NT2/D1 (cell line): ENCODE measurements at regions not wholly inside any gene's neighbourhood (a gene's known extent, or its start where the extent isn't known, plus 50 kb on each side); places are given as distances from the start of the nearest gene placed in this dataset.

Experiments
- SUZ12 ChIP-seq: IDR thresholded peaks from 2 replicates; pipeline ENCODE4 v1.6.1; 2011; ENCODE audit not compliant: insufficient read length, insufficient read depth; ENCODE audit errors: extremely low read depth
- YY1 ChIP-seq: IDR thresholded peaks from 2 replicates; pipeline ENCODE4 v1.6.1; 2011; ENCODE audit not compliant: insufficient read length, insufficient read depth
- ZNF274 ChIP-seq: IDR thresholded peaks from 2 replicates; pipeline ENCODE4 v1.6.1; 2011; ENCODE audit warnings: mild to moderate bottlenecking, low read depth, low read length

DNA sequence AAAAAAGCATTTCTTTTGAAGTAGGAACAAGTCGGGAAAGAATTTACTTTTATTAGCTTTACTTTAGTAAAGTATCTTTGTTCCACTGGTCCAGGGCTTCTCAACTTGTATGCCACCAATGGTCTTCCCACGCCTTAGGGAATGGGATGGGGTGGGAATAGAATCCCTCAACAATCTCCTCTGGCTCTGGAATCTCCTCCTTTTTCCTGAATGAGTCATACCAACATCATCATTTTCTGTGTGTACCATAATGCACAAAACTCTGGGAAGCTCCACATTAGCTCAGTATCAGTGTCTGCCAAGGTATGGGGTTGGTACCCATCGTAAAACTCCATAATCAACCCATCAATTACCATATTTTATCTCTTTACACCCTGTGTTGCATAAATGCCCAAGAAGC lies 159.4 kb upstream of the BMPER start:
- no peak for TF ChIP-seq SUZ12
- TF ChIP-seq ZNF274: no peak
- TF ChIP-seq YY1: no peak
